Activated CD8-positive, alpha-beta memory T cell treated with anti-CD3 and anti-CD28 coated beads for 36 hours (primary cell): ENCODE measurements at regions not wholly inside any gene's neighbourhood (a gene's known extent, or its start where the extent isn't known, plus 50 kb on each side); places are given as distances from the start of the nearest gene placed in this dataset.

ENCODE experiments used
- CTCF ChIA-PET: fragments of 350-600 bp; sonication (Branson Sonifier 250); formaldehyde crosslinking; loops from one replicate; lab custom pipeline; 2021; ENCODE audit warnings: antibody characterized with exemption; lab: Charles Lee
- POLR2A ChIA-PET: fragments of 350-600 bp; sonication (Branson Sonifier 250); formaldehyde crosslinking; loops from one replicate; lab custom pipeline; 2021; ENCODE audit warnings: antibody characterized with exemption; lab: Charles Lee

DNA sequence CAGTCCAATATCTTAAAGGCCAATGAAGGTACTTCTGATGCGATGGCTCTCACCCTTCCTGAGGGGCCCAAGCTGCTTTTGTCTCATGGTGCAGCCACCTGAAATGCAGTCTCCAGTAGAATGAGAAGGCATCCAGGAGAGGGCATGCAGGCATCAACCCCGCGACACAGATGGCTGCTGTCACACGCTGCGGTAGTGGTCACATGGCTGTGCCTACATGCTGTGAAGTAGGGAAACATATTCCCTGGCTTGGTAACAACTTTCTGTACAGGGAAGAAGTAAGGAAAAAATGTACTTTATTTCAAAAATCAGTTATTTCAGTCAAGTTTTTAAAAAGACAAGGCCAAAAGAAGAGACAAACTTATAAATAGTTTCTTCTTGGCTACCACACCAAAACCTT, 139.9 kb downstream of the TRIML1 start:
- CTCF ChIA-PET = no interaction called here
- POLR2A ChIA-PET = no interaction called here

DNA sequence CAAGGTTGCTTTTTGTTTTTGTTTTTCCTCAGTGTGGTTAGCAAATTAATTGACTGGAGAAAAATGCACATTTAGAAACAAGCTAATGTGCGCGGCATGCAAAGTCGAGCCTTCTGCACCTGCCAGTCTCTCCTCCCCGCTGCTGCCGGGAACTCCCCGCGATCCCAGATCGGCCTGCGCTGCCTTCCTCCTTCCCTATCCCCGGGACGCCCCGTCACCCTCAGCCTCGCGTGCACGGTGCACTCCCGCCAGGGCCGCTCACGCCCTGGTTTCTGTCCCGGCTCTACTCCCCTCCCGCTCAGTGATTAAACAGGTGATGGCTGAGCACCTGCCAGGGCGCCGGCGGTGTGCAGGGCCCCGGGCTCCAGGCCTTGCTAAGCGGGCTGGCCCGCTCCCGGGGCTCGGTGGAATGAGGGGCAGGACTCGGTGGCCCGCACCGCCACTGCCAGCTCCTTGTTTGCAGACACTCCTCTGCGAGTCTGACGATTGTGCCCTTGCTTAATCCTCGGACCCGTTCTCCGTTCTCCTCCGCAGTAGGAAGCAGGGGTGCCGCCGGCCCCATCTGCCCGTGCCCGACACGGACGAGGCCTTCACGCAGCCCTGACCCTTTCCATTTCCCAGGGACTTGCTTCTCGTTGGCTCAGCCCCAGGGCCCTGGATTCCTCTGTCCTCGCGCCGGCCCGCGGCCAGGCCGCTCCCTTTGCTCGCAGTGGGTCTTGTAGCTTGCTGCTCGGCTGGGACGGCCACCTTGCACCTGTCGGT, 143.4 kb downstream of the TRIML1 start:
- ChIA-PET CTCF (no interaction called here), POLR2A (no interaction called here)

DNA sequence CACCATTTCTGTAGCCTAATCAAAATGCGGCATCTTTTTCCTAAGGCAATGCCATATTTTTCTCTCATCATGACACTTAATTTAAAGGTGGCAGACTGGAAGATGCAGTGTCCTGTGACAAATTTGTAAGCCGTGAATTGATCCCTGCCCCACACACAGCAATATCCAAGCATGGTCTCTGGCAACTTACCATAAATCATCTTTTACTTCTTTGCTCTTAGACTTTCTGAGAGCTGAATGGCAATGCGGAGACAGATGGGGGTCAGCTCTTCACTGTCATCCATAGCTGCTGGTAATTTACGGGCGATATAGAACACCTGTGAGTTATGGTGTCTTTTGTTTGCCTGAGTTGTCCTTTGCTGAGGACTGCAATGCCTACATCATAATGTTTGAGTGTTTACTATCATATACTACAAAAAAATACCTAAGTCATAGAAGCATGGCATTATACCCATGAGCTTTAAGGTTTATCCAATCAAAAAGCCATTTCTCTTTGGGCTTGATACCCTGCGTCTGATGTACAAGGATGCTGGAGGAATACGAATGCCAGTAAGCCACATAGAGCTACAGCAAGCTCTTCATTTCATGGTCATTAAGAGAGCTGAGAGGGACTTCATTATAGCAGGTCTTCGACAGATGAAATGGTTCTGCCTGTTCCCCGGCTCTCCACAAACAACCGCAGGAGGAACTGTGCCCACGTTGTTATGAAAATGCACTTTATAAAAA, 148.1 kb downstream of the TRIML1 start:
- ChIA-PET POLR2A (no interaction called here), CTCF (no interaction called here)

DNA sequence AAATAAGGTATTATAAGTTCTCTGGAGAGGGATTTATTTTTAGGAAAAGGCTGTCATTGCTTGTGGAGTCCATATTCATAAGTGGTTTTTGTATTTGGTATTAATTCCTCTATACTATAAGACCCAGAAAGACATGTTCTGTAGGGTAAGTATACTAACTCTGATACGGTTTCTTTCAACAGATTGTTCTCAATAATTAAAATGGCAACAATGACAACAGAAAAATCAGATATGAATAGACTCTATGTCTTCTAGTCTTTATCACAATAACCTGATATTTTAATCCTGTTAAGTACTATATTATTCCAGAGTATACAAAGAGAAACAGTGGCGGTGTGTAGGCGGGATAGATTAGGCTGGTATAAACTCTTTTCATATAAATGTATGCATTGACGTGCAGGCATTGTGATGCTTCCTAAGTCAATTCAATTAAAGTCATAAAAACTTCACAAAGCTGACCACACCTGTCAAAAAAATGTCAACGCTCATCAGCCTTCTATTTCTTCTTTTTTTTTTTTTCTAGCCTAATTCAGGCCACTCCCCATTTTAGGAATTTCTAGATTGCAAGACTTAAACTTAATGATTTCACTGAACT, 150.4 kb downstream of the TRIML1 start:
- POLR2A ChIA-PET = no interaction called here
- CTCF ChIA-PET = interaction anchor here (0.5 kb wide), 1 partner anchor 534 kb away, joined by 3 read pairs; no protein-coding TSS in a partner anchor

DNA sequence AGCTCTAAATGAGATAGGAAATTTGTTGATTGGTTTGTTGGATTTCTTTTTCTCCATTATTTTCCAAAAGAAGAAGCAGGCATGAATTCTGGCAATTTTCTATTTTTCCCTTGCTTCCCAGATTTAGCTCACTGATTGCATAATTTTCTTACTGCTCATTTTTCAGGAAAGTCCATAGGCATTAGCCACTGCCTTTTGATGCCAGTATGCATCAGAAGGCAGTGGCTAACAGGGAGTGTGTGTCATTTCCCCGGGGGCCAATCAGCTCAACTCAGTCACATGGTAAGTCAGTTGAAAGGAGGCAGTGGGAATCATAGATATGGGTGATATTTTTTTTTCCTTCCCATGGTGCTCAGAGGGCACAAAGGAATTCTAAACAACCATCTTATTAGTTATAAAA, 156.7 kb downstream of the TRIML1 start:
- POLR2A ChIA-PET = no interaction called here
- CTCF ChIA-PET = no interaction called here

DNA sequence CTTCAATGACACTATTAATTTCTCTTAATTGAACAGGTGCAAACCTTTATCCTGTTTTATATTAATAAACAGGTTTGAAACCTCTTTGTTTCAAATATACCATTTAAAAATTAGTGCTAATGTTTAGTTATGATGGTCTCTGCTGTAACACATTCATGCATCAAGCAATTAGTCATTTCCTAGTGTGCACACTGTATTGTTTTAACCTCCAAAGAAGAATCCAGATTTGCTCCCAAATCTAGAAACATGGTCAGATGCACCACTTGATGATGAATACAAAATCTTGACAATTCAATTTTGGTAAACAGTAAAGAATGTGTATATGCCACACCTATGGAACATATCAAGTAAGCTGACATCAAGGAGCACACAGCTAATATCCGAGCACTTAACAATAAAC, 157.1 kb downstream of the TRIML1 start:
- ChIA-PET POLR2A (no interaction called here), CTCF (no interaction called here)

DNA sequence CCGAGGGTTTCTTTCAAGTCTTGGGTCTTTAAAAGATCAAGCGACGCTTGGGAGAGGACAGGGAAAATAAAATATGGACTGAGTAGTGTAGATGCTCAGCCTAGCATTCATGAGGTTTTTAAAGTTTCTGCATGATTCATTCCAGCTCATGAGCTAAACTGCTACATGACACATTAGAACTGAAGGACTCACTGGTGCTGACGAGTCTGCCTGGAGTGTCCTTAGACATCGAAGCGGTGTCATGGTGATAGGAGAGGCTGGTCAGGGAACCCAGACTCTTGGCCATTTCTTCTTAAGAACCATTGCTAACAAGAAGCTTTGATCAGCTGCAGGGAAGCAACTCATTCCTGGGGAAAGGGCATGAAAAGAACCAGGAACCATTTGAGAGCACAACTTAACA, 158.6 kb downstream of the TRIML1 start:
- CTCF ChIA-PET = no interaction called here
- POLR2A ChIA-PET = no interaction called here

DNA sequence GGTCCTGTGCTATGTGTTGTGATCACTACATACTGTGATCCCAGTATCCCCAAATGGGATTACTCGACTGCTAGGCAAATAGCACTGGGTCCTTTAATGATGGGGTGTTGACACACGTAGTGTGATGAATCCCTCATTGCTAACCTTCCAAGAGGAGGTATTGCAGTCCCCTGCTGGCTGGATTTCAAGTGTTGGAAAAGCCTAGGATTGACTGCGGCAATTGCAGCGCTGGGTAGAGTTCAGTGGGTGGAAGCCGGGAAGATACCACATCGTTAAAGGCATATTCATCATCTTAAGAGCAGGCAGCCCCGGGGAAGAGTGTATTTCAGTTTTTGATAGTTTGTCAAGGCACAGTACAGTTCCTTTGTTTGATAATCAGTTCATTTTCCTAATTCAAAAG, 159.9 kb downstream of the TRIML1 start:
- CTCF ChIA-PET = interaction anchor here (0.7 kb wide), 1 partner anchor 13 kb away, joined by 4 read pairs; no protein-coding TSS in a partner anchor
- POLR2A ChIA-PET = no interaction called here

DNA sequence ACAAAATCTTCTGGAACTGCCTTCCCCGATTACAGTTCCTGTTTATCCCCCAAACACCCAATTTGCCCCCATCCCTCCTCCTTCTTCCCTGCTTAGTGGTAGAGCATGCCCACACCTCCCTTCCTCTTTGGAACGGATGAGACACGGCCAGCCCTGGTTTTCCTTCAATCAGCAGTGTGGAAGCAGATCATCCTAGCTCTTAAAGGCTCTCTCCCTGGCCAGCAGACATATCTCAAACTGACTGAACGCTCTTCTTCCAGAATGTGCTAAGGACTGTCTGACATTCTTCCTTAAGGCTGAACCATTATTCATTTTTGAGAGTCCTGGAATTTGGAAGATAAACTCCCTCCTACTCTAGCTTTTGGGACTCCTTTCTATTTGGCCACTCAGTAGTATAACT, 161.1 kb downstream of the TRIML1 start:
- POLR2A ChIA-PET = no interaction called here
- CTCF ChIA-PET = no interaction called here

DNA sequence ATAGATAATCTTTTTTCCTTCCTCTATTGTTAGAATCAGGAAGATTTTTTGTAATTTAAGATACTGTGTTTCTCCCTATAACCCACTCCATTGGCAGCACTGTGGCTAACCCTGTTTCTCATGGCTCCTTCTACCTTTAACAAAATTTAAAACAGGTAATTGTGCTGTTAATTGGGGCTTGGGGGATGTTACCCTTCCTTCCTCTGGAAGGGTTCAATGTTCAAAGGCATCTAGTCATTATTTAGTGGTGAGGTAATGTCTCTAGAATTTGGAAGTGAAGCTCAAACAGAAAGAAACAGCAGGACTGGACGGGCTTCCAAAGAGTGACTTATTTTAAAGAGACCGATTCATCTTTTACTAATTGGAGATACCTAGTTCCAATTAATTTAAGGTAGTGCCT, 166.4 kb downstream of the TRIML1 start:
- CTCF ChIA-PET = no interaction called here
- POLR2A ChIA-PET = no interaction called here

DNA sequence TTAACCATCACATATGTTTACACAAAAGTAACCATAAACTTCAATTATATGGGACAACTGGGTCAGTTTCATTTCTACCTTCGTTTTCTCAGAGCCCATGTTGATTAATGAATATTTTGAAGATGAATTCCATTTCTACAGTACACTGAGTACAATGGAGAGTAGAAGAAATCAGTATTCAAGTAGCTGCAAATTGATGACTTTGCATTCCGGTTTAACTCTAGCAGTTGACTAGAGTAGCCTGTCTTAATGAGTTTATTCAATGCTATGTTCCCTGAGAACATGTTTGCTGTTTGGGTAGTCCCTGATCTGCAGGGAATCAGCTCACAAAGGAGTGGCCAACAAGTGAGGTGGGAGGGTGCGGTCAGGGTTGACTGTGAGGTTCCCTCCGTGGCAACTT, 168.3 kb downstream of the TRIML1 start:
- ChIA-PET POLR2A (no interaction called here), CTCF (no interaction called here)

DNA sequence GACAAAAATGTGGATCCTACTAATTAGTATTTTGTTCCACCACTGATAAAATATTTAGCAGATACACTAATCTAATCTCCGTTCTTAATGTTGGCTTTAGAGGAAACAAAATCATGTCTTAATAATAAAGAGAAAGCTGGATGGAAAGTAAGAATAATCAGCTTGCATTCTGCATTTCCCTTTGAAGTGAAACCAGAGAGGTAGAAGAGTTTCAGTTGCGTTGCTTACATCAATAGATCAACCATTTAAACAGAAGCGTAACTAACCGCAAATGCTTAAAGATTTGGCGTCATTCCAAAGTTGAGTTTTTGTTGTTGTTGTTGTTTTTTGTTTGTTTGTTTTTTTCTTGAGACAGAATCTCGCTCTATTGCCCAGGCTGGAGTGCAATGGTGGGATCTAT, 168.9 kb downstream of the TRIML1 start:
- ChIA-PET CTCF (no interaction called here), POLR2A (no interaction called here)

DNA sequence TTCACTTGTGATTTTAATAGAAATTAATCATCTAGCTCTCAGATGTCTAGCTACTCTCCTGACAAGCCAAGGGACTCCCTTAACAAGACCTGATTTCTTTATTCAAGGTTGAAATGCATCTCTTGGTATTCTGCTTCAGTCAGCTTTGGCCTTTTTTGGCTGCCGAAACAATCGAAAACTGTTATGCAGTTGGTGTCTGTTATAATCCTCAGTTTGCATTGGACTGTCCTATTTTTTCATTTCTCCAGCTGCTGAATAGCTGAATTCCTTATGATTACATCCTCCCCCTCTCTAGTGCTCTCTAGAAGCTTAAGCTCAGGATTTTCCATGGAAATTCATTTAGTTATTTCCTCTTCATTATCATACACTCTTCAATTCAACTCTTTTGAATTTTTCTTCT, 177.2 kb downstream of the TRIML1 start:
- POLR2A ChIA-PET = no interaction called here
- CTCF ChIA-PET = no interaction called here

DNA sequence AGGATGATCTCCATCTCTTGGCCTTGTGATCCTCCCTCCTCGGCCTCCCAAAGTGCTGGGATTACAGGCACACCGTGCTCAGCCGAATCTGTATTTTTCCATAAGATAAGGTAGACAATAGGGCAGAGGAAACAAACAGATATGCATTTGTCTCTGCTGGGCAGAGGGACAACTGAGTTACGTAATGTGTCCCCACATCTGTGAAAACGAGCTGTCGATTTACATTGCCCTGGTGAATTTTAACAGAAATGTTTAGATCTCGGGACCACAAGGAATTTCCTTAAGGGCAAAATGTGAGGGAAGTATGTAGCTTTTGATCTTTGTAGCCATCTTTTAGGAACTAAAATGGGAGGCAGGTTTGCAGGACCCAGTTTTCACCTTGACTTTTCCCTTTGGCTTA, 189.7 kb downstream of the TRIML1 start:
- POLR2A ChIA-PET = no interaction called here
- CTCF ChIA-PET = no interaction called here

DNA sequence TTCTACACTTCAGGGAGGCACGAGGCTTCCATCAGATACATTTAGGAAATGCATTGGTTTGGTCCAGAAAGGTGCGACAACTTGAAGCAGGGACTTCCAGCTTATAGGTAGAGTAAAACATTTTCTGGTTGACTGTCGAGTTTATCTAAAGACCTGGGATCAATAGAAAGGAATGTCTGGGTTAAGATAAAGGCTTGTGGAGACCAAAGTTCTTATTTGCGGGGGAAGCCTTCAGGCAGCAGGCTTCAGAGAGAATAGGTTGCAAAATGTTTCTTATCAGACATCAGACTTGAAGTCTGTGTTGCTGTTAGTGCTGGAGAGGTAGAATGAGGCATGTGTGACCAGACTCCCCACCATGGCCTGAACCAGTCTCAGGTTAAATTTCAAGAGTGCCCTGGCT, 190.3 kb downstream of the TRIML1 start:
- POLR2A ChIA-PET = no interaction called here
- CTCF ChIA-PET = no interaction called here

DNA sequence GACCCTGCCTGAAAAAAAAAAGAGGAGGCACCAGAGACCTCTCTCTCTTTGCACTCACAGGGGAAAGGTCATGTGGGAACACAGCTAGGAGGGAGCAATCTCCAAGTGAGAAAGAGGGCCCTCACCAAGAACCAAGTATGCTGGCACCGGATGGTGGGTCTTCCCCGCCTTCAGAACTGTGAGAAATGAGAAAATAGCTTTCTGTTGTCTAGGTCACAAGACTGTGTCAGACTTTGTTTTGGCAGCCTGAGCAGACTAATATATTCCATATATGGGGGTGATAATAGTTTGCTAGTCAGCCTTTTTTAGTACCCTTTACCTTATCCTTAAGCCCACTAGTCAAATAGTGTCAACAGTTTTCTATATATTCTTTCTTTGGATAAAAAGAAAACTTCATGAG, 193.0 kb downstream of the TRIML1 start:
- POLR2A ChIA-PET = no interaction called here
- CTCF ChIA-PET = no interaction called here

DNA sequence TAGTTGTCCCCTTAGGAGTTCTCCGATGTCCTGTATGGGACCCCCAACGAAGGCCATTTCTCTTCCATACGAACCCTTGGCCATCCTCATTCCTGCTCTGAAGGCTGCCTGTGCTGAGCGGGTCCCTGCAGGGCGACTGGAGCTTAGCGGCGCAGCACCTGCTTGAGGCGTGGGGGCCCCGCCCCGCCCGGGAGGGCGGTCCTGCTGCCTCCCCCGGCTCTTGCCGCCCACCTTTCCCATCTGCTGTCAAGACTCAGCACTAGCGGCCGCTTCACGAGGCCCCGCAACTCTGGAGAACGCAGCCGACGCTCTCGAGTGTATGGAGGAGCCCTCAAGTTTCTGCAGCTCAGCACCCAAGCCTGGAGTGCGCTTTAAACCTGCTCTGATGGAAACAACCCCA, 197.7 kb downstream of the TRIML1 start:
- ChIA-PET POLR2A (no interaction called here), CTCF (no interaction called here)

DNA sequence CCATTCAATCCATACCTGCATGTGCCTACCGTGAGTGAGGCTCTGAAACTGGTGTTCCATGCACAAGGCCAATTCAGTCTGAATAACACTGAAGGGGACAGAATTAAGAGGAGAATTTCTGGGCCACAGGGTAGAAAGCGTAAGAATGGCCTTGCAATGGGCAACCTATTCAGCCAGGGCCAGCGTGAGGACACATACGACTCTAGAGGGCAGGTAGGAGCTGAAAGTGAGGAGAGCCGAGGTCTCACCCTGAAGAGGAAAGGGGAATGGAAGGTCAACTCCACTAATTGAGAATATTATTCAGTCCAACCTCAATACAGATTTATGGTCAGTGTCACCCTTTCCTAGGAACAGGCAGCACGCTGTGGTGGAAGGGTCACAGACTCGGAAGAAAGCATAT, 202.2 kb downstream of the TRIML1 start:
- POLR2A ChIA-PET = no interaction called here
- CTCF ChIA-PET = no interaction called here

DNA sequence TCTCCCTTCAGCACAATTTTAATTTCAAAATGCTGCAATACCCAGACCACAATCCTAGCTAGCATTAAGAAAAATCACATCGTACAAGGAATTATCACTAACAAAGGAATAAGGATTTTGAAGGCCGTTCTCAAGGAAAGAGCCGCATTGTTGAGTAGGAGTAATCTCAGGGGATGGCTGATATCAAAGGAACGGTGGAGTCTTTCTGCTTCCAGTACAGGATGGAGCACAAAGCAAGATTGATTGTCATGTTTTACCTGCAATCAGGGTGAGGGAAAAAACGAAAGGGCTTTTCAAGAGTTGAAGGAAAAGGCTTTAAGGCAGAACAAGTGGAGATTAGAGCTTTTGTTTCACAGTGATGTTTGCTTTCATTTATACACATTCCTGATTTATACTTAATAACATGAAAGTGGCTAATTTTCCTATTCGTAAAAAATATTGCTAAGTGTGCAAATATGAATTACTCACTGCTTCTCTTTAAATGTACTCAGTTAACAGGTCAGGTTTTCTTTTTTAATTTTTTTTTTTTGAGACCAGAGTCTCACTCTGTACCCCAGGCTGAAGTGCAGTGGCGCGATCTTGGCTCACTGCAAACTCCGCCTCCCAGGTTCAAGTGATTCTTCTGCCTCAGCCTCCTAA, 207.0 kb downstream of the TRIML1 start:
- CTCF ChIA-PET = no interaction called here
- POLR2A ChIA-PET = no interaction called here

DNA sequence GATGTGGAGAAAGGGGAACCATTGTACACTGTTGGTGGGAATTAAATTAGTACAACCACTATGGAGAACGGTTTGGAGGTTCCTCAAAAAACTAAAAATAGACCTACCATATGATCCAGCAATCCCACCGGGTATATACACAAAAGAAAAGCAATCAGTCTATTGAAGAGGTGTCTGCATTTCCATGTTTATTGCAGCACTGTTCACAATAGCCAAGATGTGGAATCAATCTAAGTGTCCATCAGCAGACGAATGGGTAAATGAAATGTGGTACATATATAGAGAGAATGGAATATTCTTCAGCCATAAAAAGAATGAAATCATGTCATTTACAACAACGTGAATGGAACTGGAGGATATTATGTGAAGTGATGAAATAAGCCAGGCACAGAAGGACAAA, 208.1 kb downstream of the TRIML1 start:
- CTCF ChIA-PET = no interaction called here
- POLR2A ChIA-PET = no interaction called here
